Pancreas (tissue), 10 donors: ENCODE measurements at regions not wholly inside any gene's neighbourhood (a gene's known extent, or its start where the extent isn't known, plus 50 kb on each side); places are given as distances from the start of the nearest gene placed in this dataset.

Experiments used
- ATAC-seq, 4 donors: fragments of 200-7000 bp; cut with Tn5 transposase; one replicate each; pipeline versions ENCODE4 v1.8.0 to v1.9.1; 2020; ENCODE audit warnings: mild to moderate bottlenecking in 4 of 4, moderate library complexity in 4 of 4
- DNase-seq, 6 donors: peaks; one replicate each; pipeline ENCODE4 v3.0.0-alpha.2; 2020
- FAIRE-seq: peaks from 2 replicates; lab custom pipeline; 2012; peaks lifted over from hg19 to GRCh38; lab: Jason Lieb, UNC
- H3K27ac ChIP-seq, 4 donors: fragments of 200-600 bp; sonication (generic); 1 replicate in 3 of 4; 2 replicates in 1 of 4; pipeline versions ENCODE4 v1.5.0 to v1.8.0; 2020
- H3K27me3 ChIP-seq, 4 donors: fragments of 200-600 bp; one replicate each; pipeline ENCODE4 v1.8.0; 2021
- H3K36me3 ChIP-seq, 3 donors: fragments of 200-600 bp; sonication (generic) in 1 of 3; one replicate each; pipeline versions ENCODE4 v1.5.0 to v1.8.0; 2020 to 2021
- H3K4me1 ChIP-seq, 3 donors: fragments of 200-600 bp; one replicate each; pipeline ENCODE4 v1.8.0; 2021
- H3K4me3 ChIP-seq, 4 donors: fragments of 200-600 bp; sonication (generic) in 2 of 4; one replicate each; pipeline versions ENCODE4 v1.5.0 to v1.8.0; 2020 to 2021
- H3K9me3 ChIP-seq, 4 donors: fragments of 200-600 bp; one replicate each; pipeline ENCODE4 v1.8.0; 2021
- CTCF ChIP-seq, 4 donors: fragments of 200-600 bp; sonication (generic) in 3 of 4; IDR thresholded peaks; one replicate each; pipeline versions ENCODE4 v1.5.0 to v1.8.0; 2021; ENCODE audit warnings: antibody characterized with exemption in 4 of 4
- WGBS, 2 donors: extraction: QIAGEN DNeasy Blood & Tissue Kit; methylation state at CpG; one replicate each; pipeline ENCODE4 v1.1.7; 2013; 5-methylcytosine and 5-hydroxymethylcytosine counted together
- intact Hi-C, 3 donors: fragments of 100-400 bp; cut with DNase I; formaldehyde crosslinking; loops; one replicate each; pipeline versions ENCODE4 v1.11.1 to v1.14.2; 2022
- donor health status: healthy with polysubstance abuse.
- donor health status: DM: no; HTN: no; CAD: no; lungs with moderate emphysema.
- donor health status: DM: no; HTN: no; CAD: no.
- donor health status: control.
- donor health status: control.
- donor health status: Bipolar disorder and iron deficiency.
- donor health status: DM: yes; HTN: yes; CAD: no.
- donor health status: DM: no; HTN: no; CAD: no.
- donor health status: DM: no; HTN: no; CAD: no.
- donor health status: DM: yes; HTN: yes; CAD: no.

DNA sequence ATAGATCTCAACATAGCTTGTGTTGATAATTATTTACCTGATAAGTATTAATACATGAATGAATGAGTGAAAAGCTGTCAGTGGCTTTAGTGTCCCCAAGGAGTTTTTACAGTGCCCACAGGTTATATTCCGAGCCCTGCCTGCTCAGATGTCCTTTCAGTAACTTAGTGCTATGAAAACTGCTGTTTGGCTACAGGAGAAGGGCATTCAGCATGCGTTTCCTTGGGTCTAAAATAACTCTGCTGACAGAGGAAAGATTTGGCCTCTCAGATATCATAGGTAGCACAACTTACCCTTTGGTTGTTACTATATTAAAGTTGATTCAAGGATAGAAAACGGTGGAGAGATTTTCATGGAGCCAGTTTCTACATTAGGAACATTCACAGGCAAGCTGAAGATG, 241.0 kb downstream of the ETAA1 start:
- Histone ChIP-seq H3K27me3 (no peaks in the 10 kb centered on the region), H3K4me1 (peaks cover 0 to 7% (median 0%) of the 10 kb centered on the region in 3 donors), H3K36me3 (no peaks in the 10 kb centered on the region), H3K4me3 (no peak overlapping the region), H3K9me3 (no peaks in the 10 kb centered on the region), H3K27ac (no peak overlapping the region)
- TF ChIP-seq CTCF (IDR thresholded peaks at IDR 0.05) = no peak
- ATAC-seq (no peak), FAIRE-seq (no peak), DNase-seq (no peak)
- 44 to 80% methylated on average over 3 of the region's 3 CpGs for WGBS, 2 donors
- intact Hi-C loops = no loop called here

DNA sequence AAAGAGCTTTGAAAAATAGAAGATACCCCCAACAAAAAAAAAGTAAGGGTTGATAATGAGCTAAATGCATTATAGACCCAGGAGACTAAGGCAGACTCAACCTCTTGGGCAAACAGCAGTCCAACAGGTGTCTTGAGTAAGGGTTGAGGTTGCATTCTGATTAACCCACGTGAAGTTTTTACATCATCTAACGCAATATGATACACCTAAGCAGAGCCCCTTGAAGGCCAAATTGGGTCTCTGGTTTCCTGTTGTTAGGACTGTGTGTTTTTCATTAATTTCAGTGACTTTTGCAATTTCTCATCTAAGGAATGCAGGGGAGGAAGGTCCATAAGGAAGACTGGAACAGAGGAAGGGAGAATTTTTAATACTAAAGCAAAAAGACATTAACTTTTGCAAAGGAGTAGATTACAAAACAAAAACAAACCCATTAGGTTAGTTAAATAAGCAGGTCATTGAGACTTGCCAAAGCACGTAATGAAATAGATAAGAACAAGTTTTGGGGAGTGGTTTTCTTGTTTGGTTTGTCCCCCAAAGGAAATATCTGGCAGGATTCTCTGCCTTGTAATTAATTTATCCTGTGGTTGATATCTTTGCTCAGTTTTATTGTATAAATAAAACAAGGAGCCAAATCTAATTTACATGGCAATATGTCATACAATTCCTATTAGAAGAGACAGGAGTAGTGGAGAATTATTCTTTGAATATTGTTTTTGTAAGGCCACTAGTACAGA, 244.3 kb downstream of the ETAA1 start:
- Histone ChIP-seq H3K36me3 (no peaks in the 10 kb centered on the region), H3K4me1 (peaks cover 0 to 7% (median 0%) of the 10 kb centered on the region in 3 donors), H3K9me3 (no peaks in the 10 kb centered on the region), H3K27ac (no peak overlapping the region), H3K4me3 (no peak overlapping the region), H3K27me3 (no peaks in the 10 kb centered on the region)
- intact Hi-C loops = no loop called here
- DNase-seq = no peak
- no peak for ATAC-seq
- no peak for TF ChIP-seq CTCF (IDR thresholded peaks at IDR 0.05)
- 50 to 51% methylated on average over 3 of the region's 3 CpGs for WGBS, 2 donors
- FAIRE-seq = no peak

GRCh38 chr2:67642046-67642382, 244.9 kb downstream of the ETAA1 start:
- FAIRE-seq = no peak
- peak in 3 of 4 donors; percentile 55 to 63 (median 57) for ATAC-seq
- Histone ChIP-seq H3K27me3 (no peaks in the 10 kb centered on the region), H3K9me3 (no peaks in the 10 kb centered on the region), H3K4me1 (peaks cover 0 to 7% (median 0%) of the 10 kb centered on the region in 3 donors), H3K27ac (no peak overlapping the region), H3K4me3 (no peak overlapping the region), H3K36me3 (no peaks in the 10 kb centered on the region)
- intact Hi-C loops = no loop called here
- TF ChIP-seq CTCF (IDR thresholded peaks at IDR 0.05) = no peak
- no peak for DNase-seq
- 15 to 18% methylated on average over 4 of the region's 4 CpGs for WGBS, 2 donors

- no peak overlapping the region for H3K27ac ChIP-seq
- DNase-seq = no peak
- no peaks in the 10 kb centered on the region for H3K9me3 ChIP-seq
- H3K27me3 ChIP-seq = no peaks in the 10 kb centered on the region
- TF ChIP-seq CTCF (IDR thresholded peaks at IDR 0.05) = no peak
- no peak for FAIRE-seq
- no peaks in the 10 kb centered on the region for H3K36me3 ChIP-seq
- ATAC-seq = no peak
- 84% methylated on average over 2 of the region's 2 CpGs for WGBS, 2 donors
- intact Hi-C loops = no loop called here
- peaks cover 0 to 7% (median 0%) of the 10 kb centered on the region in 3 donors for H3K4me1 ChIP-seq
- H3K4me3 ChIP-seq = no peak overlapping the region
These were observed 245.8 kb downstream of the ETAA1 start for GRCh38 chr2:67642961-67643360.
